ENCODE measurements at regions not wholly inside any gene's neighbourhood (a gene's known extent, or its start where the extent isn't known, plus 50 kb on each side); places are given as distances from the start of the nearest gene placed in this dataset.

- no peak for TF ChIP-seq CTCF (conservative IDR thresholded peaks at IDR 0.05)
- TF ChIP-seq ZFX (IDR thresholded peaks at IDR 0.05) = no peak
Observed at GRCh38 chr2:226366920-226367319, 432.7 kb downstream of the IRS1 start.
